MM.1S (cell line): ENCODE measurements at regions not wholly inside any gene's neighbourhood (a gene's known extent, or its start where the extent isn't known, plus 50 kb on each side); places are given as distances from the start of the nearest gene placed in this dataset.

Source experiments
- DNase-seq: peaks from one replicate; pipeline ENCODE4 v3.0.0-alpha.2; 2015
- H2AFZ ChIP-seq: fragments of 300-600 bp; sonication (generic); 2 replicates; pipeline ENCODE4 v1.6.0; 2016; ENCODE audit warnings: antibody characterized with exemption, low read length
- H3F3A ChIP-seq: fragments of 300-600 bp; sonication (generic); 2 replicates; pipeline ENCODE4 v1.6.1; 2016; ENCODE audit warnings: mild to moderate bottlenecking, antibody characterized with exemption, low read length, moderate library complexity, mixed read lengths; ENCODE audit not compliant: insufficient read depth
- H3K27ac ChIP-seq: fragments of 300-600 bp; sonication (generic); 2 replicates; pipeline ENCODE4 v1.5.1; 2016; ENCODE audit warnings: mild to moderate bottlenecking, low read length
- H3K27me3 ChIP-seq: fragments of 300-600 bp; sonication (generic); replicated peaks from 2 replicates; pipeline ENCODE4 v1.6.0; 2016; ENCODE audit warnings: low read length; ENCODE audit not compliant: insufficient read depth
- H3K36me3 ChIP-seq: fragments of 300-600 bp; sonication (generic); replicated peaks from 2 replicates; pipeline ENCODE4 v1.6.1; 2016; ENCODE audit warnings: mild to moderate bottlenecking, low read length, mixed read lengths; ENCODE audit not compliant: insufficient read depth
- H3K4me1 ChIP-seq: fragments of 300-600 bp; sonication (generic); 2 replicates; pipeline ENCODE4 v1.6.1; 2016; ENCODE audit warnings: low read length, mixed read lengths
- H3K4me2 ChIP-seq: fragments of 300-600 bp; sonication (generic); 2 replicates; pipeline ENCODE4 v1.6.0; 2016; ENCODE audit warnings: low read depth, low read length
- H3K4me3 ChIP-seq: fragments of 300-600 bp; sonication (generic); 2 replicates; pipeline ENCODE4 v1.5.1; 2016; ENCODE audit warnings: low read length, mixed read lengths
- H3K79me2 ChIP-seq: fragments of 300-600 bp; sonication (generic); 2 replicates; pipeline ENCODE4 v1.6.1; 2016; ENCODE audit warnings: mixed run types, low read length, mixed read lengths
- H3K9ac ChIP-seq: fragments of 300-600 bp; sonication (generic); 2 replicates; pipeline ENCODE4 v1.6.1; 2016; ENCODE audit warnings: low read length, mixed read lengths
- H3K9me2 ChIP-seq: fragments of 300-600 bp; sonication (generic); replicated peaks from 2 replicates; pipeline ENCODE4 v1.6.1; 2016; ENCODE audit warnings: mild to moderate bottlenecking, low read length, mixed read lengths; ENCODE audit not compliant: insufficient read depth
- H3K9me3 ChIP-seq: fragments of 300-600 bp; sonication (generic); replicated peaks from 2 replicates; pipeline ENCODE4 v1.6.1; 2016; ENCODE audit warnings: mild to moderate bottlenecking, low read length, mixed read lengths; ENCODE audit not compliant: insufficient read depth
- H4K20me1 ChIP-seq: fragments of 300-600 bp; sonication (generic); 2 replicates; pipeline ENCODE4 v1.6.1; 2016; ENCODE audit warnings: mild to moderate bottlenecking, low read length, moderate library complexity, mixed read lengths; ENCODE audit not compliant: insufficient read depth
- CTCF ChIP-seq: fragments of 300-600 bp; sonication (generic); IDR thresholded peaks from 2 replicates; pipeline ENCODE4 v1.5.1; 2016; ENCODE audit warnings: antibody characterized with exemption, low read length, mixed read lengths
- EZH2 ChIP-seq: fragments of 300-600 bp; sonication (generic); optimal IDR thresholded peaks from 2 replicates; pipeline ENCODE3; 2017; ENCODE audit warnings: low read depth, mild to moderate bottlenecking, antibody characterized with exemption, low read length, mixed read lengths
- EZH2phosphoT487 ChIP-seq: fragments of 300-600 bp; sonication (generic); IDR thresholded peaks from 2 replicates; pipeline ENCODE4 v1.6.1; 2018; ENCODE audit warnings: antibody characterized with exemption, low read length

GRCh38 chr2:196480653-196481323, 158.7 kb upstream of the CCDC150 start:
- Histone ChIP-seq H2AFZ (no peak overlapping the region), H3K27ac (peak overlapping the region; percentile 73), H3K79me2 (no peaks in the 10 kb centered on the region), H3K4me3 (0 out of 2 replicates have a peak overlapping the region, but pooled peaks have one; percentile 5), H3K9ac (no peak overlapping the region), H3K36me3 (no peaks in the 10 kb centered on the region), H3K4me2 (peak overlapping the region; percentile 59), H3K9me3 (no peaks in the 10 kb centered on the region), H3K9me2 (no peaks in the 10 kb centered on the region), H3K4me1 (peaks cover 31% of the 10 kb centered on the region), H3F3A (peaks cover 20% of the 10 kb centered on the region), H3K27me3 (no peaks in the 10 kb centered on the region), H4K20me1 (no peaks in the 10 kb centered on the region)
- TF ChIP-seq EZH2 (no peak), EZH2phosphoT487 (no peak), CTCF (no peak)
- peak; percentile 92 for DNase-seq

- peak overlapping the region; percentile 73; the same call in 1 of the 2 replicates for H3K27ac ChIP-seq
- no peaks in the 10 kb centered on the region for H3K9me3 ChIP-seq
- no peaks in the 10 kb centered on the region for H3K27me3 ChIP-seq
- H3K4me2 ChIP-seq: peak overlapping the region; percentile 59
- H3K9me2 ChIP-seq: no peaks in the 10 kb centered on the region
- H3K9ac ChIP-seq: no peak overlapping the region; the same call in 1 of the 2 replicates
- H3K79me2 ChIP-seq: no peaks in the 10 kb centered on the region
- 0 out of 2 replicates have a peak overlapping the region, but pooled peaks have one; percentile 1 for H3K4me3 ChIP-seq
- DNase-seq: no peak
- no peaks in the 10 kb centered on the region for H3K36me3 ChIP-seq
- H4K20me1 ChIP-seq: no peaks in the 10 kb centered on the region
- H3K4me1 ChIP-seq: peaks cover 31% of the 10 kb centered on the region
- no peak overlapping the region for H2AFZ ChIP-seq
- TF ChIP-seq CTCF (no peak), EZH2phosphoT487 (no peak), EZH2 (no peak)
- peaks cover 20% of the 10 kb centered on the region for H3F3A ChIP-seq
Observed at GRCh38 chr2:196481324-196481697, 158.2 kb upstream of the CCDC150 start.

GRCh38 chr2:196482119-196483065, 157.1 kb upstream of the CCDC150 start:
- no peaks in the 10 kb centered on the region for H3K27me3 ChIP-seq
- H2AFZ ChIP-seq: no peak overlapping the region
- no peak overlapping the region for H3K9ac ChIP-seq
- H3K4me2 ChIP-seq: peak overlapping the region; percentile 59; the same call in 1 of the 2 replicates
- H3K27ac ChIP-seq: no peak overlapping the region; the same call in 1 of the 2 replicates
- H3K36me3 ChIP-seq: no peaks in the 10 kb centered on the region
- no peaks in the 10 kb centered on the region for H3K9me3 ChIP-seq
- H3K4me3 ChIP-seq: no peak overlapping the region
- no peaks in the 10 kb centered on the region for H3K79me2 ChIP-seq
- H3K9me2 ChIP-seq: no peaks in the 10 kb centered on the region
- peaks cover 20% of the 10 kb centered on the region for H3F3A ChIP-seq
- TF ChIP-seq CTCF (peak; percentile 19; the same call in 1 of the 2 replicates), EZH2phosphoT487 (no peak)
- DNase-seq: no peak
- no peaks in the 10 kb centered on the region for H4K20me1 ChIP-seq
- peaks cover 31% of the 10 kb centered on the region for H3K4me1 ChIP-seq
